ENCODE measurements at regions not wholly inside any gene's neighbourhood (a gene's known extent, or its start where the extent isn't known, plus 50 kb on each side); places are given as distances from the start of the nearest gene placed in this dataset.

DNA sequence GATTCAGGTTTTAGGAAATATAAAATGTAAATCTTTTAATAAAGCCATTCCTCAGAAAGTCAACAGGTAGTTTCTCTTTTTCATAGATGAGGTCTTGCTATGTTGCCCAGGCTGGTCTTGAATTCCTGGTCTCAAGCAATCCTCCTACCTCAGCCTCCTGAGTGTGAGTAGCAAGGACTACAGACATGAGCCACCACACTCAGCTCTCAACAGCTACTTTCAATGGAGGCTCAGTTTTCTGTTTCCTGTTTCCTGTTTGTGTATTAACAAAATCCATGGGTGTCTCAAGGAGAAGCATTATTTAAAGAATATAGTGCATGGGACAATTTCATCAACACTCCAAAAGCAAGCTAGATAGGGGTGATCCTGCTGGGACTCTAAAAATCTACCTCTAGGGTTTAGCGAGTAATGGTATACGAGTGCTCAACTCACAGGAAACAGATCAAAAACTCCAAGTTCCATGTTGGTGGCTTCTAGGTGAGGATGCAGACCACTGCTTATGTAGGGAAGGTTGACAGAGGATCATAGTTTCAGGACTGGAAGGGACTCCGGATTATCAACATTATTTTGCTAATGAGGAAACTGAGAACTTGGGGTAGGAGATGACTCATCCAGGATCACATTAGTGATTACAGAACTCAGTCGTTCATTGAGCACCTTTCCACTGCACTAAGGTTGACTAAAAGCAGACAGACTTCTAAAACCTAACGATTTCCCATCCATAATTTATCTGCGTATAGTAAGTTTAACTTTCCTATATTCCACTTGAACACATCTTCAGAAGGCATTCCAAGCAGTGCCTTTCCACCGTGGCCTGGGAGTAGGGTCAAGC lies 61.7 kb upstream of the WIPF1 start:
- Histone ChIP-seq H3K27ac (no peak overlapping the region), H3K9me3 (no peaks in the 10 kb centered on the region), H3K4me1 (no peaks in the 10 kb centered on the region), H3K27me3 (no peaks in the 10 kb centered on the region), H3K36me3 (no peaks in the 10 kb centered on the region), H3K4me3 (no peak overlapping the region)
- no peak for FAIRE-seq
- intact Hi-C loops (cut with DNase I): no loop called here
- TF ChIP-seq, protein P1, sequence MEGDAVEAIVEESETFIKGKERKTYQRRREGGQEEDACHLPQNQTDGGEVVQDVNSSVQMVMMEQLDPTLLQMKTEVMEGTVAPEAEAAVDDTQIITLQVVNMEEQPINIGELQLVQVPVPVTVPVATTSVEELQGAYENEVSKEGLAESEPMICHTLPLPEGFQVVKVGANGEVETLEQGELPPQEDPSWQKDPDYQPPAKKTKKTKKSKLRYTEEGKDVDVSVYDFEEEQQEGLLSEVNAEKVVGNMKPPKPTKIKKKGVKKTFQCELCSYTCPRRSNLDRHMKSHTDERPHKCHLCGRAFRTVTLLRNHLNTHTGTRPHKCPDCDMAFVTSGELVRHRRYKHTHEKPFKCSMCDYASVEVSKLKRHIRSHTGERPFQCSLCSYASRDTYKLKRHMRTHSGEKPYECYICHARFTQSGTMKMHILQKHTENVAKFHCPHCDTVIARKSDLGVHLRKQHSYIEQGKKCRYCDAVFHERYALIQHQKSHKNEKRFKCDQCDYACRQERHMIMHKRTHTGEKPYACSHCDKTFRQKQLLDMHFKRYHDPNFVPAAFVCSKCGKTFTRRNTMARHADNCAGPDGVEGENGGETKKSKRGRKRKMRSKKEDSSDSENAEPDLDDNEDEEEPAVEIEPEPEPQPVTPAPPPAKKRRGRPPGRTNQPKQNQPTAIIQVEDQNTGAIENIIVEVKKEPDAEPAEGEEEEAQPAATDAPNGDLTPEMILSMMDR (IDR thresholded peaks at IDR 0.05): no peak
- 82 to 85% methylated on average over 7 of the region's 7 CpGs for WGBS, 2 donors
- DNase-seq: no peak
- no peak for ATAC-seq

DNA sequence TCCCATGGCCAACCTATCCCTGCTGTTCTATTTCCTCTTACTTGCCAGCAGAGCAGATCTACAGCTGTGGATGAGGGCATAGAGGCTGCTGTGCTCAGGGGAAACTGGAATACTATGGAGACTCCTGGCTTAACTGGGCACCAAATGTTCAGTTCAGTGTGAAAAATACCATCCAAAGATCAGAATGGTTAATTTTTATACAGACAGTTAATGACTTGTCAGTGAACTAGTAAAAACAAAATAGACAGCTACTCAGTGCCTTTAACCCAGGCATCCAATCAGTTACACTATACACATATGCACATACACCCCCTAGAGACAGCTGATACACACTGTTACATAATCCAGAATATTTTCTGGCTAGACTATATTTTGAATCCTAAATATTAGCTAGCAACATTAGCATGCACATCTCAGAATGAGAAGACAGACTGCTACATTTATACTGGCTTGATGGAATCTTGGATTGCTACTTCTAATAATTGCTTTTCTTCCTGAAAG lies 59.1 kb upstream of the WIPF1 start:
- intact Hi-C loops (cut with DNase I): no loop called here
- TF ChIP-seq, protein P1 (IDR thresholded peaks at IDR 0.05): no peak
- H3K4me3 ChIP-seq: no peak overlapping the region
- ATAC-seq (no peak), FAIRE-seq (no peak), DNase-seq (no peak)
- H3K36me3 ChIP-seq: no peaks in the 10 kb centered on the region
- H3K27me3 ChIP-seq: no peaks in the 10 kb centered on the region
- no peak overlapping the region for H3K27ac ChIP-seq
- H3K9me3 ChIP-seq: no peaks in the 10 kb centered on the region
- H3K4me1 ChIP-seq: no peaks in the 10 kb centered on the region

DNA sequence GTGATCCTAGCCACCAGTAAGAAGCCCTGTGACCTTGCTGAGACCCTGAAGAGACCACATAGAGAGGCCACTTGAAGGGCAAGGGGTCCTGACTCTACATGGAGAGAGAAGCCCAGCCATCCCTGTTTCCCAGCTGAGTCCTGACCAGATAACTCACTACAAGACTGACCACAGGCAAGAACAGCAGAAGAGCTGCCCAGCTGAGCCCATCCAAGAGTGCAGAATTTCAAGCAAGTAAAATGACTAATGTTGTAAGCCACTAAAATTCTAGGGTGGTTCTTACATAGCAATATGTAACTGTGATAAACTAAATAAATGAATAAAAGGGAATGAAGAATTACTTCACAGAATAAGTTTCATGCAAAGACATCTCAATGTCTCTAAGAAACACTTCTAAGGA lies 58.4 kb upstream of the WIPF1 start:
- Histone ChIP-seq H3K27me3 (no peaks in the 10 kb centered on the region), H3K36me3 (no peaks in the 10 kb centered on the region), H3K4me3 (no peak overlapping the region), H3K27ac (no peak overlapping the region), H3K9me3 (no peaks in the 10 kb centered on the region), H3K4me1 (no peaks in the 10 kb centered on the region)
- intact Hi-C loops (cut with DNase I): no loop called here
- ATAC-seq (no peak), DNase-seq (no peak), FAIRE-seq (no peak)
- TF ChIP-seq, protein P1 (IDR thresholded peaks at IDR 0.05): no peak

DNA sequence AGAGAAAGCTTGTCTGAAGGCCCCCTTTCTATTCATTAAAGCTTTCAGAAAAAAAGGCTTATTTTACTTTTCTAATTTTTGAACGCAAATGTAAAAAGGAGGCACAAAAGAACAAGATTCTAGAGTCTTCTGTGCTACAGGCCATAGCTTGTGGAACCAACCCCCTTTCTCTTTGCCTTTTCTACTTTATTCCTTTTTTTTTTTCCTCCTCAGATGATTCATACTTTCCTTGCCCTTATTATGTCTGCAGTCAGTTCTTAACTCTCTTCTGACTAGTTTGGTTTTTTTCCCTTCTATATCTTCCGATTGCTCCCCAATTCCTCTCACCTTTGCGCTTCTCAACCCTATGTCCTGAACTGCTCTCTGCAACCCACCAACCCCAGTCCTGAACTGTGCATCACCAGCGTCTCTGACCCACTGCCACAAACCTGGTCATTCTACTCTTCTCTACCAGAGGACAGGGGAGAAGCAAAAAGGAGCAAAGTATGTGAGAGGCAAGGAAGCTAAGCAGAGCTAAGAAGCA lies 56.9 kb upstream of the WIPF1 start:
- Histone ChIP-seq H3K4me1 (no peaks in the 10 kb centered on the region), H3K36me3 (no peaks in the 10 kb centered on the region), H3K27ac (no peak overlapping the region), H3K27me3 (no peaks in the 10 kb centered on the region), H3K4me3 (no peak overlapping the region), H3K9me3 (no peaks in the 10 kb centered on the region)
- no peak for FAIRE-seq
- intact Hi-C loops (cut with DNase I): no loop called here
- 96% methylated on average over 4 of the region's 4 CpGs for WGBS, 2 donors
- TF ChIP-seq, protein P1 (IDR thresholded peaks at IDR 0.05): no peak
- no peak for DNase-seq
- ATAC-seq: no peak

DNA sequence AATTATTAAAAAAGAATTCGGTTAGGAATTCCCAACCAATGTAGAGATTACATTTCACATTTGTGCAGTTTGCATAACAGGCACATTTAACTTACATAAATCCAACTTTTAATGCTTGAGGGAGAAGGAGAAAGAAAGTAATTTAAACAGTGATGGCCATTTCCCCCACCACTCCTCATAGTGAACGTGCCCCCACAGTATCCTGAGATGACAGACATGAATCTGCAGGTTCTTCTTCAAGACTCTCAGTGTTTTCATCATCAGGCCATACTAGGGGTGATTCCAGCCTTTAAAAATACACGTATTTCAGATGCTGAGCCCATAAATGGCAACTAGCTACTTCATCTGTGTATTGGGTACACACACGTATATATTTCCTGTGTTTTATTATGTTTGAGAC lies 51.3 kb upstream of the WIPF1 start:
- 94 to 97% methylated on average over 4 of the region's 4 CpGs for WGBS, 2 donors
- no peaks in the 10 kb centered on the region for H3K4me1 ChIP-seq
- TF ChIP-seq, protein P1 (IDR thresholded peaks at IDR 0.05): no peak
- no peaks in the 10 kb centered on the region for H3K27me3 ChIP-seq
- H3K36me3 ChIP-seq: no peaks in the 10 kb centered on the region
- FAIRE-seq (no peak), DNase-seq (no peak), ATAC-seq (no peak)
- no peak overlapping the region for H3K4me3 ChIP-seq
- intact Hi-C loops (cut with DNase I): no loop called here
- no peak overlapping the region for H3K27ac ChIP-seq
- H3K9me3 ChIP-seq: no peaks in the 10 kb centered on the region

Measured in pancreas (tissue), 10 donors.